MM.1S (cell line): ENCODE measurements at regions not wholly inside any gene's neighbourhood (a gene's known extent, or its start where the extent isn't known, plus 50 kb on each side); places are given as distances from the start of the nearest gene placed in this dataset.

Experiments used
- DNase-seq: peaks from one replicate; pipeline ENCODE4 v3.0.0-alpha.2; 2015
- H2AFZ ChIP-seq: fragments of 300-600 bp; sonication (generic); 2 replicates; pipeline ENCODE4 v1.6.0; 2016; ENCODE audit warnings: antibody characterized with exemption, low read length
- H3F3A ChIP-seq: fragments of 300-600 bp; sonication (generic); 2 replicates; pipeline ENCODE4 v1.6.1; 2016; ENCODE audit warnings: mild to moderate bottlenecking, antibody characterized with exemption, low read length, moderate library complexity, mixed read lengths; ENCODE audit not compliant: insufficient read depth
- H3K27ac ChIP-seq: fragments of 300-600 bp; sonication (generic); 2 replicates; pipeline ENCODE4 v1.5.1; 2016; ENCODE audit warnings: mild to moderate bottlenecking, low read length
- H3K27me3 ChIP-seq: fragments of 300-600 bp; sonication (generic); replicated peaks from 2 replicates; pipeline ENCODE4 v1.6.0; 2016; ENCODE audit warnings: low read length; ENCODE audit not compliant: insufficient read depth
- H3K36me3 ChIP-seq: fragments of 300-600 bp; sonication (generic); replicated peaks from 2 replicates; pipeline ENCODE4 v1.6.1; 2016; ENCODE audit warnings: mild to moderate bottlenecking, low read length, mixed read lengths; ENCODE audit not compliant: insufficient read depth
- H3K4me1 ChIP-seq: fragments of 300-600 bp; sonication (generic); 2 replicates; pipeline ENCODE4 v1.6.1; 2016; ENCODE audit warnings: low read length, mixed read lengths
- H3K4me2 ChIP-seq: fragments of 300-600 bp; sonication (generic); 2 replicates; pipeline ENCODE4 v1.6.0; 2016; ENCODE audit warnings: low read depth, low read length
- H3K4me3 ChIP-seq: fragments of 300-600 bp; sonication (generic); 2 replicates; pipeline ENCODE4 v1.5.1; 2016; ENCODE audit warnings: low read length, mixed read lengths
- H3K79me2 ChIP-seq: fragments of 300-600 bp; sonication (generic); 2 replicates; pipeline ENCODE4 v1.6.1; 2016; ENCODE audit warnings: mixed run types, low read length, mixed read lengths
- H3K9ac ChIP-seq: fragments of 300-600 bp; sonication (generic); 2 replicates; pipeline ENCODE4 v1.6.1; 2016; ENCODE audit warnings: low read length, mixed read lengths
- H3K9me2 ChIP-seq: fragments of 300-600 bp; sonication (generic); replicated peaks from 2 replicates; pipeline ENCODE4 v1.6.1; 2016; ENCODE audit warnings: mild to moderate bottlenecking, low read length, mixed read lengths; ENCODE audit not compliant: insufficient read depth
- H3K9me3 ChIP-seq: fragments of 300-600 bp; sonication (generic); replicated peaks from 2 replicates; pipeline ENCODE4 v1.6.1; 2016; ENCODE audit warnings: mild to moderate bottlenecking, low read length, mixed read lengths; ENCODE audit not compliant: insufficient read depth
- H4K20me1 ChIP-seq: fragments of 300-600 bp; sonication (generic); 2 replicates; pipeline ENCODE4 v1.6.1; 2016; ENCODE audit warnings: mild to moderate bottlenecking, low read length, moderate library complexity, mixed read lengths; ENCODE audit not compliant: insufficient read depth
- EZH2 ChIP-seq: fragments of 300-600 bp; sonication (generic); optimal IDR thresholded peaks from 2 replicates; pipeline ENCODE3; 2017; ENCODE audit warnings: low read depth, mild to moderate bottlenecking, antibody characterized with exemption, low read length, mixed read lengths
- EZH2phosphoT487 ChIP-seq: fragments of 300-600 bp; sonication (generic); IDR thresholded peaks from 2 replicates; pipeline ENCODE4 v1.6.1; 2018; ENCODE audit warnings: antibody characterized with exemption, low read length
- TF ChIP-seq, protein P1 (sequence below): fragments of 300-600 bp; sonication (generic); IDR thresholded peaks from 2 replicates; pipeline ENCODE4 v1.5.1; 2016; ENCODE audit warnings: antibody characterized with exemption, low read length, mixed read lengths

DNA sequence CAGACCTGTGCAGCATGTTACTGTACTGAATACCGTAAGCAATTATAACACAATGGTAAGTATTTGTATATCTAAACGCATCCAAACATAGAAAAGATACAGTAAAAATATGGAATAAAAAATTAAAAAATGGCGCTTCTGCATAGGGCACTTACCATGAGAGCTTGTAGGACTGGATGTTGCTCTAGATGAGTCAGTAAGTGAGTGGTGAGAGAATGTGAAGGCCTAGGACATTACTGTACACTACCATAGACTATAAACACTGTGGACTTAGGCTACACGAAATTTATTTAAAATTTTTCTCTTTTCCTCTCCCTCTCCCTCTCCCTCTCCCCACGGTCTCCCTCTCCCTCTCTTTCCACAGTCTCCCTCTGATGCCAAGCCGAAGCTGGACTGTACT, 194.5 kb upstream of the CDKN3 start:
- no peak for TF ChIP-seq EZH2
- TF ChIP-seq EZH2phosphoT487 = no peak
- TF ChIP-seq, protein P1, sequence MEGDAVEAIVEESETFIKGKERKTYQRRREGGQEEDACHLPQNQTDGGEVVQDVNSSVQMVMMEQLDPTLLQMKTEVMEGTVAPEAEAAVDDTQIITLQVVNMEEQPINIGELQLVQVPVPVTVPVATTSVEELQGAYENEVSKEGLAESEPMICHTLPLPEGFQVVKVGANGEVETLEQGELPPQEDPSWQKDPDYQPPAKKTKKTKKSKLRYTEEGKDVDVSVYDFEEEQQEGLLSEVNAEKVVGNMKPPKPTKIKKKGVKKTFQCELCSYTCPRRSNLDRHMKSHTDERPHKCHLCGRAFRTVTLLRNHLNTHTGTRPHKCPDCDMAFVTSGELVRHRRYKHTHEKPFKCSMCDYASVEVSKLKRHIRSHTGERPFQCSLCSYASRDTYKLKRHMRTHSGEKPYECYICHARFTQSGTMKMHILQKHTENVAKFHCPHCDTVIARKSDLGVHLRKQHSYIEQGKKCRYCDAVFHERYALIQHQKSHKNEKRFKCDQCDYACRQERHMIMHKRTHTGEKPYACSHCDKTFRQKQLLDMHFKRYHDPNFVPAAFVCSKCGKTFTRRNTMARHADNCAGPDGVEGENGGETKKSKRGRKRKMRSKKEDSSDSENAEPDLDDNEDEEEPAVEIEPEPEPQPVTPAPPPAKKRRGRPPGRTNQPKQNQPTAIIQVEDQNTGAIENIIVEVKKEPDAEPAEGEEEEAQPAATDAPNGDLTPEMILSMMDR = no peak

DNA sequence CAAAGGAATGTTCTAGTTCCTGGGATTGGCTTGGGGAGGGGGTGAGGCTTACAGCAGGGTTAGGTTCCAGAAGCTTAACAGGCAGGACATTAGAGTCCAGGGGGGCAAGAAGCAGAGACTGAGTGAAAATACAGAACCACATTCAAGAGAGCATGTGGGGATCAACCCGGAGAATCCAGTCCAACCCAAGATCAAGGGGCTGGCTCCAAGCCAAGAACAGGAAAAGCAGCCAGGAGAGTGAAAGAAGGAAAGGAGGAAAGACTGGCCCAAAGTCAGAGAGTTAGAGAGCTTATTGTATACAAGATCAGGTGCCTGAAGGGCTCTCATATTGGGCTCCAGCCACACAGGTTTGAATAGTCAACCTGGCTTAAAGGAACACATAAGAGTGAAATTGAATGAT, 190.3 kb upstream of the CDKN3 start:
- no peaks in the 10 kb centered on the region for H3K4me1 ChIP-seq
- no peak overlapping the region for H2AFZ ChIP-seq
- no peaks in the 10 kb centered on the region for H3K9me3 ChIP-seq
- no peak for TF ChIP-seq EZH2
- TF ChIP-seq, protein P1 = no peak
- TF ChIP-seq EZH2phosphoT487 = no peak
- H3K79me2 ChIP-seq = no peaks in the 10 kb centered on the region
- DNase-seq = no peak
- no peak overlapping the region for H3K9ac ChIP-seq
- H3F3A ChIP-seq = no peaks in the 10 kb centered on the region
- no peak overlapping the region for H3K27ac ChIP-seq
- no peaks in the 10 kb centered on the region for H4K20me1 ChIP-seq
- no peaks in the 10 kb centered on the region for H3K27me3 ChIP-seq
- H3K9me2 ChIP-seq = no peaks in the 10 kb centered on the region
- H3K4me2 ChIP-seq = no peak overlapping the region
- no peaks in the 10 kb centered on the region for H3K36me3 ChIP-seq
- no peak overlapping the region for H3K4me3 ChIP-seq

More for the DNA sequence above, 194.5 kb upstream of the CDKN3 start:
- no peak for DNase-seq
- Histone ChIP-seq H3K4me2 (no peak overlapping the region), H3K9me2 (no peaks in the 10 kb centered on the region), H4K20me1 (no peaks in the 10 kb centered on the region), H3K9ac (no peak overlapping the region), H3K9me3 (no peaks in the 10 kb centered on the region), H2AFZ (no peak overlapping the region), H3K27me3 (no peaks in the 10 kb centered on the region), H3K36me3 (no peaks in the 10 kb centered on the region), H3F3A (no peaks in the 10 kb centered on the region), H3K4me1 (no peaks in the 10 kb centered on the region), H3K79me2 (no peaks in the 10 kb centered on the region), H3K27ac (no peak overlapping the region), H3K4me3 (no peak overlapping the region)

- Histone ChIP-seq H3F3A (no peaks in the 10 kb centered on the region), H3K36me3 (no peaks in the 10 kb centered on the region), H3K9me3 (no peaks in the 10 kb centered on the region), H2AFZ (no peak overlapping the region), H3K79me2 (no peaks in the 10 kb centered on the region), H3K9ac (no peak overlapping the region), H4K20me1 (no peaks in the 10 kb centered on the region), H3K27ac (no peak overlapping the region), H3K27me3 (no peaks in the 10 kb centered on the region), H3K4me1 (no peaks in the 10 kb centered on the region), H3K4me2 (no peak overlapping the region), H3K9me2 (no peaks in the 10 kb centered on the region), H3K4me3 (no peak overlapping the region)
- no peak for DNase-seq
- TF ChIP-seq, protein P1 = no peak
- no peak for TF ChIP-seq EZH2
- TF ChIP-seq EZH2phosphoT487 = no peak
These were observed 189.7 kb upstream of the CDKN3 start for GRCh38 chr14:54207075-54207474.
